GM12878 (cell line): ENCODE measurements at regions not wholly inside any gene's neighbourhood (a gene's known extent, or its start where the extent isn't known, plus 50 kb on each side); places are given as distances from the start of the nearest gene placed in this dataset.

Source experiments
- CHD2 ChIP-seq: IDR thresholded peaks from 2 replicates; pipeline ENCODE4 v1.6.1; 2011; ENCODE audit warnings: low read depth, low read length, improper control_type of control experiment, borderline replicate concordance
- MTA2 ChIP-seq: fragments of 450-650 bp; IDR thresholded peaks from 2 replicates; pipeline ENCODE4 v1.6.1; 2016; ENCODE audit warnings: low read depth, mild to moderate bottlenecking, moderate library complexity
- SMC3 ChIP-seq: IDR thresholded peaks from 2 replicates; pipeline ENCODE4 v1.6.1; 2011; ENCODE audit warnings: low read length, improper control_type of control experiment, borderline replicate concordance
- TCF12 ChIP-seq: IDR thresholded peaks from 2 replicates; pipeline ENCODE4 v1.6.1; 2011; ENCODE audit warnings: low read depth, mild to moderate bottlenecking, low read length

DNA sequence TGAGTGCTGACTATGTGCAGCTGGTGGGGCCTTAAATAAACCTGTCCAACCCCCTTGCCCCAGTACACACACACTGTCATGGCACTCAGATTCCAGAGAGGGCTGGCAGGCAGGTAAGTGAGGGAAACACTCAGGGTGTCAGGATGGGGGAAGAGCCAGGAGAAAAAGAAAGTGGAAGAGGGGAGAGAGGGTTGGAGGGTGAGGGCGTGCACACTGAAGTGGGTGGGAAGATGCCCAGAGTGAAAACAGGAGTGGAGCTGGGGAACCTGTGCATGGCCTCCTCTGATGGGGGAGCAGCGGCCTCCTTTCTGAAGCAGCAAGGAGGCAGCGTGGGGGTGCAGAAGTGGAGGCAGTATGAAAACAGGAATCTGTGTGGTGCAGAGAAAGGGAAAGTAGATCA is 160.6 kb upstream of the JUN start:
- TF ChIP-seq TCF12 (no peak), SMC3 (no peak), MTA2 (no peak), CHD2 (no peak)
